HEK293T (cell line): ENCODE measurements at regions not wholly inside any gene's neighbourhood (a gene's known extent, or its start where the extent isn't known, plus 50 kb on each side); places are given as distances from the start of the nearest gene placed in this dataset.

Experiments used
- ARNT ChIP-seq: fragments of 450-650 bp; IDR thresholded peaks from 2 replicates; pipeline ENCODE4 v1.6.1; 2017; ENCODE audit warnings: mild to moderate bottlenecking
- CTBP1 ChIP-seq: fragments of 450-650 bp; IDR thresholded peaks from 2 replicates; pipeline ENCODE4 v1.6.1; 2016; ENCODE audit warnings: borderline replicate concordance
- ELF4 ChIP-seq: fragments of 450-650 bp; IDR thresholded peaks from 2 replicates; pipeline ENCODE4 v1.6.1; 2017; ENCODE audit warnings: antibody characterized with exemption
- SP1 ChIP-seq: fragments of 450-650 bp; IDR thresholded peaks from 2 replicates; pipeline ENCODE4 v1.6.1; 2017
- SUZ12 ChIP-seq: fragments of 450-650 bp; IDR thresholded peaks from 2 replicates; pipeline ENCODE4 v1.6.1; 2016; ENCODE audit warnings: mild to moderate bottlenecking

GRCh38 chr10:77687621-77688020 lies 50.0 kb upstream of the KCNMA1 start:
- TF ChIP-seq ARNT (no peak), CTBP1 (no peak), ELF4 (no peak), SUZ12 (no peak), SP1 (no peak)
